PC-9 (cell line): ENCODE measurements at regions not wholly inside any gene's neighbourhood (a gene's known extent, or its start where the extent isn't known, plus 50 kb on each side); places are given as distances from the start of the nearest gene placed in this dataset.

Experiments used
- CTCF ChIP-seq: fragments of 200-600 bp; sonication (generic); conservative IDR thresholded peaks from 2 replicates; pipeline ENCODE4 v1.6.1; 2017; ENCODE audit warnings: mixed run types, antibody characterized with exemption, mild to moderate bottlenecking, moderate library complexity
- EZH2 ChIP-seq: fragments of 200-600 bp; sonication (generic); IDR thresholded peaks from 2 replicates; pipeline ENCODE4 v1.8.0; 2017; ENCODE audit warnings: antibody characterized with exemption, low read depth

GRCh38 chr14:97978341-97978740 lies 1181.2 kb downstream of the VRK1 start:
- no peak; the same call in 1 of the 2 replicates for TF ChIP-seq CTCF
- TF ChIP-seq EZH2: no peak
